GM19467 (cell line): ENCODE measurements at regions not wholly inside any gene's neighbourhood (a gene's known extent, or its start where the extent isn't known, plus 50 kb on each side); places are given as distances from the start of the nearest gene placed in this dataset.
"Not testable (repeated sequence)": the region's sequence is repeated elsewhere in the genome, so short reads cannot be mapped to it uniquely, and the experiment has no call there.

Experiments
- ATAC-seq: cut with Tn5 transposase; IDR thresholded peaks from one replicate; pipeline ENCODE4 v1.9.1; 2021; ENCODE audit warnings: mild to moderate bottlenecking, moderate library complexity; ENCODE audit not compliant: unreplicated experiment

DNA sequence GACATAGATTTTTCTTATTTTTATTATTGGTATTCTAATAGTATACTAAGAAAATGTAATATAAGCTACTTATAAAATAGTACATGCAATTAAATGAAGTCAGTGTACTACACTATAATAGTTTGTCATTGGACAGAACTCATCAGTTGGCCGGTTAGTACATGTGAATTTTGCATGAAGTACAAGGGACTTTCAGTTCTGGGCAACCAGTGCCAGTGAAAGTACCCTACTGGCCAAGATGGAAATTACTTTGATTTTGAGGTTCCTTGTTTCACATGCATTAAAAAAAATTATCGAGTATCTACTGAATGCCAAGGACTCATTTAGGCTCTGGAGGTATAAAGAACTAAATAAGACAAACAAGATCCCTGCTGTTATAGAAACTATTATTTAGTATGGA, 213.4 kb upstream of the ELL2 start:
- ATAC-seq = peak; percentile 54

GRCh38 chr5:96173366-96173765, 211.7 kb upstream of the ELL2 start:
- ATAC-seq = no peak

DNA sequence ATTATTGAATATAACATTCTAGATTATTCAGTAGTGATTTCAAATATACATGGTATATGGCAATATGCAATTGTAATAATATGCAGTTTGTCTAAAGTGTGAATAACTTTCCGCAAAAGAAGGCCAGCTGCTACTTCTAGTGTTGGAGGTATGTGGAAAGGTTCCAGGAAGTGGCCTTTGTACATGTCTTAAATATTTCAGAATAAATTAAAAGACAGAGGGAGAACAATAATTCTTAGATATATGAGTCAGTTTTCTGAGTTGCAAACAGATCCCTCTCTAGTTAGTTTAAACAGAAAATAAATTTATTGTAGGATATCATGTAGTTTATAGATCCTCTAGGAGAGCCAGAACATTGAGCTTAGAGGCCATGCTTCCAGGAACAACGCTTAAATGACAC, 210.8 kb upstream of the ELL2 start:
- ATAC-seq = no peak

- ATAC-seq = not testable (repeated sequence)
Observed at GRCh38 chr5:96171973-96172372, 210.3 kb upstream of the ELL2 start.

DNA sequence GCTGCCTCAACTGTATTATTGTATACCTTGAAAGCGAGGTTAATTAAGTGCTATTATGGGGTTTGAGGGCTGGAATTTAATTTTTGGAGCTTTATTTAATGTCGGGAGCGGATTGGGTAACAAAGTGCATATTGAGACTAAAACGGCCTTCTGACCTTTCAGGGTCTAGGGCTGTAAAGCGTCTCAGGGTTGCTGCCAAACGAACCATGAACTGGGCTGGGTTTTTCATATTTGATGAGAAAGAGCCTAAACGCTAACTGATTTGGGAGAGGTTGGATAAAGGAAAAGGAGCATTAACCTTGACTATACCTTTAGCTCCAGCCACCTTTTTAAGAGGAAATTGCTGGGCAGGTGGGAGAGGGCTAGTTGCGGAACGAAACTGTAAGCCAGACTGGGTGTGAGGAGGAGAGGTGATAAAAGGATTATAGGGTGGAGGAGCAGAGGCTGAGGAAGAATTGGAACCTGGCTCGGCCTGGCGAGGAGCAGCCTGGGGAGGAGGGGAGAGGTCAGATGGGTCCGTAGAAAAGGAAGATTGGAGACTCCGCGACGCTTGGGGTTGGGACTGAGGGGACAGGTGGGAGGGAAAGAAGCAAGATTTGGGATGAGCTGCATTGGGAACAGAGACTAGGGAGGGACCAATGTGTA, 209.0 kb upstream of the ELL2 start:
- ATAC-seq = not testable (repeated sequence)

GRCh38 chr5:96168833-96169232, 207.2 kb upstream of the ELL2 start:
- ATAC-seq = not testable (repeated sequence)

DNA sequence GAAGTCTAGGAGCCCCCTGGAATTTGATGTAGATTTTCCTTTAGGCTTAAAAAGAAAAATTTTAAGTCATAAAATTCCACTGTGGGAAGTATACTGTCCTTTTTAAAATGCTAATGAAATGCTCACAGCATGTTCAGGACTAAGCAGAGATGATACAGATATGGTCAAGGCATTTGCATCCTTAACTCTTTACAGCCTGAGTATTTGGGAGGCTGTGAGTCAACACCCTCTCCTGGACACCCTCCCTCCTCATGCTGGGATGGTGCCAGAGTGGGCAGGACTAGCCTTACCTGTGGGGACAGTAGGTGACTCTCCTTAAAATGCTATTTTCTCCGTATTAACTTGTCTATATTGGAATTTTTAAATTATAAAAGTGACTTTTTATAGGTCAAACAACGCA, 197.4 kb upstream of the ELL2 start:
- no peak for ATAC-seq

GRCh38 chr5:96157841-96158291, 196.2 kb upstream of the ELL2 start:
- no peak for ATAC-seq

DNA sequence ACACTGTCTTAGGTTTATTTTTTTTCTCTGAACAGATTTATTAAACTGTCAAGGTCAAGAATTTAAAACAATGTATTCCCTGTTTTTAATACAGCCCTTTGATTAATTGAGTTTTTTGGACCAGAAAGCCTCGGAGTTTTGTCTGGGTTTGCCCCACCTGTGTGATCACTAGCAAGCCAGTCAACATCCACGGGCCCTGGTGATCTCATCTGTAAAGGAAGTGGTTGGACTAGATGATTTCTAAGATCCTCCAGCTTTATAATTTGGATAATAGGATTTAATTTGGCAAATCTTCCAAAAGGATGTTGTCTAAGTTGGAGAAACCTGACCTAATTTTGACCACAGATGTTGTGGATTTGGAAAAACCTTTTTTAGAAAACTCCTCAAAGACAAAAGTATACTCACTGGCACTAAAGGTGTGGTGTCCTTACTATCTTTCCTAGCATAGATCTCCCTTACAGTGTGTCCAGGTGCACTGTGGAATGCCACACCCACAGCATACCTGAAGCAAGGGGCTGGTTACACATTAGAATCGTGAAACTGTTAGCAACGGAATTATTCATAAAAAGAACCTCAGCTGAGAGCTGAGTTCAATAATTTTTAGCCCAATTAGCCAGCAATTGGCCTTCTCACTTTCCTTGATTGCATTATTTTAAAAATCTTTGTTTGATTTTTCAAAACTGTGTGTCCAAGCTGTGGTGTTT, 195.6 kb upstream of the ELL2 start:
- no peak for ATAC-seq

DNA sequence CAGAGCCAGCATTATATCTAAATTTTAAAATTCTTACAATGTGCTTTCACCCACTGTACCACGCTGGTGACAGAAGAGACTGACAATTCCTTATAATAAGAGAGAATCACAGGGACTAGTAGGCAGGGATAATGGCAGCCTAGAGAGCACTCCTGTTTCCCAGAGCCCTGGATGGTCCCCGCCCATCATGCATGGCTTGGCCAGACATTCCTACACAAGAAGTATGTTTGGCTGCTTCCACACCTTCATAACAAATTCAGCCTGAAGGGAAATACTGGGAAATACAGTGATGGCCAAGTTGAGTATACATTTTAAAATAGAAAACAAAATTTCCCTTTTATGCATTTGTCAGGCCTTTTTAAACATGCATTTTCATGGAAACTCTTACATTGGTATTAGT, 193.5 kb upstream of the ELL2 start:
- no peak for ATAC-seq

- ATAC-seq = no peak
Observed at GRCh38 chr5:96151891-96152290, 190.2 kb upstream of the ELL2 start.

GRCh38 chr5:96150007-96150406, 188.4 kb upstream of the ELL2 start:
- ATAC-seq = no peak

GRCh38 chr5:96149546-96149945, 187.9 kb upstream of the ELL2 start:
- ATAC-seq = no peak

DNA sequence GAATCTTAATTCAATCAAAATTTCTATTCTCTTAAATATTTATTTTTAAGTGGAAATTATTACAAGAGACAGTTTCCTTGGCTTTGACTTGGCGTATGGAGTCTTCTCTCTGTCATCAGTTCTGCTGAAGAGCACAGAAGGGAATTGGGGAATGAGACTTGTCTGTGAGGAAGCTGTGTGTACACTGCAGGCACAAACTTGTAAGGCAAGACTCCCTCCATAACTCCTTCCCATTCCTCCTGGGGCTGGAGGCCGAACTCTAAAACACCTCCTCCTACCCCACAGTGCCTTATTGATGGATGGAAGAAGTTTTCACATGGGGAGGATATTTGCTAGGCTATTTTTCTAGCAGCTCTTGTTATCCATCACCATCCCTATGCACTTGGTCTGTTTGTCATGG, 187.4 kb upstream of the ELL2 start:
- ATAC-seq = no peak

GRCh38 chr5:96148376-96148775, 186.7 kb upstream of the ELL2 start:
- no peak for ATAC-seq

DNA sequence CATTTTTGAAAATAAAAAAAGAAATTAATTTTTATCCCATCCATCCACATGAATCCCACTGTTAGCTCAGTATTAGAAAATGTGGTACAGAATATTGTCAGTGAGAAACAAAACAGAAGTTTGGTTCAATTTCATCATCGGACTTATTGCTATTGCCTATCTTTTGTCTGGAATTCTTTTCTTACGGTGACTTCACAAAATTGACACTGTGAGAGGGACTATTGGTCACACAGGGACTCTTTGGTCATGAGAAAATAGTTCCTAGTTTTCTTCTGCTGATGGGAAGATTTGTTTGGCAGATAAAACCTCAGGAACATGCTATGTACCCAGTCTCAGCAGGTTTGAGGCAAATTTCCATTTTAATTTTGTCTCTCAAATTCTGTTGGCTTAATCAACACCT, 186.2 kb upstream of the ELL2 start:
- ATAC-seq = no peak

DNA sequence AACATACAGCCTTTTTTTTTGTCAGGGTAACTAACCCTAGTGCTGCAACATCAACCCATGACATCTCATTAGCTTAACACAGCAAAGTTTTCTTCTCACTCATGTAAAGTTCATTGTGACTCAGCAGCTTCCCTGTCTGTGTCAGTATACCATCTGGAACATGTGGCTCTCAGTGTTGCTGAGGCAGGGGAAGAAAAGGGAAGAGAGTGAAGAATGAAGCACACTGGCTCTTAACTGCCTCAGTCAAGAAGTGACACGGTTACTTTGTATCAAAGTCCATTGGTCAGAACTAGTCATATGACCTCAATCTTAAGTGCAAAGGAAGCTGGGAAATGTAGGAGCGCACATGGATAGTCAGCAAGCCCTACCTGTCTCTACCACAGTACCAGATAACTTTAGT, 185.0 kb upstream of the ELL2 start:
- ATAC-seq = no peak

DNA sequence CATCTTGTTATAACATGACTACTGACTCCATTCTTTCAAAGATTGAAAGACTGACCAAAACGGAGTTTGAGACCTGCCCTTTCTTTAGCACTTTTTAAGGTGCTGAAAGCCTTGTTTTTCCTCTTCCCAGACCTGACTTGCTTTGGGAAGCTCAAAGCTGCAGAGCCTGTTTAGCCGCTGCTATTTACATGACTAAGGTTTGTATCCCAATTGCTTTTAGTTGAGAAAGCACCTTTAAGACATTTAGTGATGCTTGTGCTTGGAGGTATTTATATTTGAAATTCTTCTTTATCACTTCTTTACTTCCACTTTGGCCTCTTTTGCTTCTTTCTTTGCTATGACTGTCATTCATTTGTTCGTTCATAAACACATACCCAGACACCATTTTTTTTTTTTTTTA, 182.6 kb upstream of the ELL2 start:
- ATAC-seq = no peak

DNA sequence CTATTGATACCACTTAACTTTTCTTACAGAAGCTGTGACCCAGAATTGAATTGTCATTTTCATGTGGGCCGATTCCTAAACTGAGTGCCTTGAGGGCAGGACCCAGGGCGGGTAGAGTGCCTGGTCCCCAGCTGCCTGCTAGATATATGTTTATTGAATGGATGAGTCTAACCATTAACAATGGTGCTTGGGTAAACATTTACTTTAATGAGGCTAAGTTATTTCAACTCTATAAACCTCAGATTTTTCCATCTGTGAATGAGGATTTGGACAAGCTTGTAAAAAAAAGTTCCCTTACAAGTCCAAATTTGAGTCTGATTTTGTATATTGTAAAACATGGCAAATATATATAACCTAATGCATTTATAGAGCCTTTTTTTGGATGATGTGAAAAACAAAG, 181.8 kb upstream of the ELL2 start:
- ATAC-seq = no peak

GRCh38 chr5:96142786-96143434, 181.3 kb upstream of the ELL2 start:
- ATAC-seq = no peak

GRCh38 chr5:96142184-96142781, 180.6 kb upstream of the ELL2 start:
- ATAC-seq = no peak

DNA sequence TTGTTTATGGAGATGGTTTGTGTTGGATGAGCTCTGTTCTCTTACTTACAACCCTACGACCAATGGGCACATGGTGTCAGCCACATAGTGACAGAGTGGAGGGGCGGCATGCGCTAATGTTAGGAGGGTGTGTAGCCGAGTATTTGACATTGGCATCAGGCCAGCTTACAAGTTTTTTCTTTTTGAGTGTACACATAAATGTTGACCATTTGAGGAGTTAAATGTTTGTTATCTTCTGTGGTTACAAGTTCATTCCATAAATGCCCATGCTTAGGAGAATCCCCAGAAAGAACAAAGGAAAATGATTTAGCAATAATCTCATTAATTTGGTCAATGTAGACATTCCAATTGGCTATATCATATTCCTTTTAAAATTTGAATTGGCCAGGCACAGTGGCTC, 180.1 kb upstream of the ELL2 start:
- ATAC-seq = no peak
